Esophagus muscularis mucosa (tissue), 4 donors: ENCODE measurements at regions not wholly inside any gene's neighbourhood (a gene's known extent, or its start where the extent isn't known, plus 50 kb on each side); places are given as distances from the start of the nearest gene placed in this dataset.
A peak's percentile ranks its signal among the peaks of the same experiment; 100 is the strongest.

ENCODE experiments used
- DNase-seq: peaks from one replicate; pipeline ENCODE4 v3.0.0-alpha.2; 2017; ENCODE audit errors: extremely low spot score
- H3K27ac ChIP-seq, 4 donors: fragments of 200-600 bp; sonication (generic); replicated peaks in 1 of 4; 1 replicate in 3 of 4; 2 replicates in 1 of 4; pipeline ENCODE4 v1.5.1; 2016 to 2019; ENCODE audit warnings: mild to moderate bottlenecking in 1 of 4
- H3K27me3 ChIP-seq, 4 donors: fragments of 200-600 bp; sonication (generic); one replicate each; pipeline versions ENCODE4 v1.5.1 to v1.6.0; 2016 to 2019
- H3K36me3 ChIP-seq, 4 donors: fragments of 200-600 bp; sonication (generic); one replicate each; pipeline ENCODE4 v1.5.1; 2016 to 2019
- H3K4me1 ChIP-seq, 4 donors: fragments of 200-600 bp; sonication (generic); one replicate each; pipeline ENCODE4 v1.5.1; 2016 to 2019
- H3K4me3 ChIP-seq, 4 donors: fragments of 200-600 bp; sonication (generic); 1 replicate in 2 of 4; 2 replicates in 2 of 4; pipeline ENCODE4 v1.5.1; 2016 to 2019; ENCODE audit warnings: mild to moderate bottlenecking in 4 of 4, moderate library complexity in 1 of 4
- H3K9me3 ChIP-seq, 4 donors: fragments of 200-600 bp; sonication (generic); 1 replicate in 3 of 4; 2 replicates in 1 of 4; pipeline ENCODE4 v1.5.1; 2016 to 2019
- EP300 ChIP-seq: sonication (generic); formaldehyde crosslinking; IDR thresholded peaks from one replicate; pipeline ENCODE4 v1.6.1; 2017; ENCODE audit warnings: antibody characterized with exemption
- POLR2A ChIP-seq: fragments of 450-650 bp; IDR thresholded peaks from one replicate; pipeline ENCODE4 v1.6.1; 2017; ENCODE audit warnings: antibody characterized with exemption, moderate library complexity, mild to moderate bottlenecking, low read depth
- POLR2AphosphoS5 ChIP-seq, 2 donors: sonication (generic); formaldehyde crosslinking; IDR thresholded peaks; one replicate each; pipeline ENCODE4 v1.6.1; 2017; ENCODE audit warnings: antibody characterized with exemption in 2 of 2
- WGBS: methylation state at CpG from one replicate; pipeline ENCODE4 v1.1.5; 2018; 5-methylcytosine and 5-hydroxymethylcytosine counted together
- intact Hi-C: fragments of 100-400 bp; cut with DNase I; formaldehyde crosslinking; loops from one replicate; pipeline ENCODE4 v1.15.1; 2023
- TF ChIP-seq, protein P1 (sequence below), 3 experiments: fragments of 200-600 bp in 2 of 3; fragments of 450-650 bp in 1 of 3; sonication (generic) in 2 of 3; IDR thresholded peaks; one replicate each; pipeline ENCODE4 v1.5.1; 2017 to 2019; ENCODE audit warnings: antibody characterized with exemption in 3 of 3, mild to moderate bottlenecking in 2 of 3, moderate library complexity in 1 of 3

DNA sequence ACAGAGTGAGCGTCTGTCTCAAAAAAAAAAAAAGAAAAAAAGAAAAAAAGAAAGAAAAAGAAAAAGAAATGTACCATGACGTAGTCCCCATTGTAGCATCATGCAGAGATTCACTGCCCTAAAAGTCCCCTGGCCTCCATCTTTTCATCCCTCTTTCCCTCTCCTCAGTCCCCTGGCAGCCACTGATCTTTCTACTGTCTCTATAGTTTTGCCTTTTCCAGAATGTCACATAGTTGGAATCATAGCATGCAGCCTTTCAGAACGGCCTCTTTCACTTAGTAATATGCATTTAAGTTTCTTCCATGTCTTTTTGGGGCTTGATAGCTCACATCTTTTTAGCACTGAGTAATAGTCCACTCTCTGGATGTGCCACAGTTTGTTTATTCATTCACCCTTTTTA is 60.5 kb upstream of the NCOR2 start:
- no peaks in the 10 kb centered on the region for H3K36me3 ChIP-seq
- 91% methylated on average over 3 of the region's 3 CpGs for WGBS
- intact Hi-C loops = no loop called here
- TF ChIP-seq POLR2AphosphoS5 (IDR thresholded peaks at IDR 0.05) (no peak), POLR2A (no peak), EP300 (no peak)
- TF ChIP-seq, protein P1, sequence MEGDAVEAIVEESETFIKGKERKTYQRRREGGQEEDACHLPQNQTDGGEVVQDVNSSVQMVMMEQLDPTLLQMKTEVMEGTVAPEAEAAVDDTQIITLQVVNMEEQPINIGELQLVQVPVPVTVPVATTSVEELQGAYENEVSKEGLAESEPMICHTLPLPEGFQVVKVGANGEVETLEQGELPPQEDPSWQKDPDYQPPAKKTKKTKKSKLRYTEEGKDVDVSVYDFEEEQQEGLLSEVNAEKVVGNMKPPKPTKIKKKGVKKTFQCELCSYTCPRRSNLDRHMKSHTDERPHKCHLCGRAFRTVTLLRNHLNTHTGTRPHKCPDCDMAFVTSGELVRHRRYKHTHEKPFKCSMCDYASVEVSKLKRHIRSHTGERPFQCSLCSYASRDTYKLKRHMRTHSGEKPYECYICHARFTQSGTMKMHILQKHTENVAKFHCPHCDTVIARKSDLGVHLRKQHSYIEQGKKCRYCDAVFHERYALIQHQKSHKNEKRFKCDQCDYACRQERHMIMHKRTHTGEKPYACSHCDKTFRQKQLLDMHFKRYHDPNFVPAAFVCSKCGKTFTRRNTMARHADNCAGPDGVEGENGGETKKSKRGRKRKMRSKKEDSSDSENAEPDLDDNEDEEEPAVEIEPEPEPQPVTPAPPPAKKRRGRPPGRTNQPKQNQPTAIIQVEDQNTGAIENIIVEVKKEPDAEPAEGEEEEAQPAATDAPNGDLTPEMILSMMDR (IDR thresholded peaks at IDR 0.05) = no peak
- no peak overlapping the region for H3K4me3 ChIP-seq
- peaks cover 0 to 6% (median 0%) of the 10 kb centered on the region in 4 donors for H3K9me3 ChIP-seq
- H3K4me1 ChIP-seq = peaks cover 27 to 37% (median 36%) of the 10 kb centered on the region in 4 donors
- no peaks in the 10 kb centered on the region for H3K27me3 ChIP-seq
- no peak for DNase-seq
- H3K27ac ChIP-seq = no peak overlapping the region

DNA sequence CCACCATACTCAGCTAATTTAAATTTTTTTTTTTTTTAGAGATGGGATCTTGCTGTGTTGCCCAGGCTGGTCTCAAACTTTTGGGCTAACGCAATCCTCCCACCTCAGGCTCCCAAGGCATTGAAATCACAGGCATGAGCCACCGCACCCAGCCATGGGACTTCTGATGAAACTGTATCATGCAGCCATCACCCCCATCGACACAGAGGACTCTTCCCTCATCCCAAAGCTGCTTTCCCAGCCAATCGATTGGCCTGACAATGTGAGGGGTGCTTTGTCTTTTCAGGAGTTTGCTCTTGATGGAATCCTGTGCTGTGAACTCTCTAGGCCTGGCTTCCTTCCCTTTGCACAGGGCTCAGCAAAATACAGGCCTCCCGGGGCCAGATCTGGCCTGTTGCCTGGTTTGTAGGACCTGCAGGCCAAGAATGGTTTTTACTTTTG is 59.6 kb upstream of the NCOR2 start:
- intact Hi-C loops = no loop called here
- TF ChIP-seq EP300 = no peak
- TF ChIP-seq POLR2AphosphoS5 (IDR thresholded peaks at IDR 0.05) = peak; percentile 9 to 29
- TF ChIP-seq POLR2A = no peak
- H3K27ac ChIP-seq = peak overlapping the region; percentile 71 to 84 (median 78)
- peaks cover 37 to 45% (median 39%) of the 10 kb centered on the region in 4 donors for H3K4me1 ChIP-seq
- 46% methylated on average over 5 of the region's 5 CpGs for WGBS
- no peak overlapping the region for H3K4me3 ChIP-seq
- H3K9me3 ChIP-seq = peaks cover 0 to 6% (median 0%) of the 10 kb centered on the region in 4 donors
- H3K27me3 ChIP-seq = no peaks in the 10 kb centered on the region
- H3K36me3 ChIP-seq = no peaks in the 10 kb centered on the region
- DNase-seq = no peak

DNA sequence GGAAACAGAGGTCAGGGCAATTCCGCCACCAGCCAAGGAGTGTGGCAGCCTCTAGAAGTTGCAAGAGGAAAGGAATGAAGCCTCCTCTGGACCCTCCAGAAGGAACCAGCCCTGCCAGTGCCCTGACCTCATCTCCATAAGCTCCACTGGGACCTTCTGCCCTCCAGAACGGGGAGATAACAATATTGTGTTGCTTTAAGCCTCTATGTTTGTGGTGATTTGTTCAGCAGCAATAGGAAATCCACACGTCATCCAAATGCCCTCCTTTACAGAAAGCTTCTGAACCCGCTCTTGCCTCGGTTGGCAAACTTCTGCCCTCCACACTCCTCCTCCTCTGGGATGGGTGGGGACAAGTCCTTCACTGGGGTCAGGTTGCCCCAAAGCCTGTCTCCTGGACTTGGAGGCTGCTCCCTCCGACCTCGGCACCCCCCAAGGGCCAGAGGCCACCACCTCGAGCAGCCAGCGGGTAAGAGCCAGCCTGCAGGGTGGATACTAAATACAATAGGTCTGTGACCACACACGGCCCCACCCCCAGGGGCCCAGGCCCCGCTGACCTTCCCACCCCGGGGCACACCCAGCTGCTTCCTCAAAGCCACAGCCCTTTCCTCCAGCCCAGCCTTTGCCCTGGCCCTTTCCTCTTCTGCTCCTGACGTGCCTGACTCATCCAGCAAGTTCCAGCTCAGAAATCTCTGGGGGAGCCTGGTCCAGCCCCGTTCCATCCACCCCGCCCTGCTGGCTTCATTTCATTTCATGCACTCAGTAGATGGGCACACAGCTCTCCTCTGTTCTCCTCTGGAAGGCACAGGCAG is 58.7 kb upstream of the NCOR2 start:
- WGBS = 50% methylated on average over 14 of the region's 15 CpGs
- Histone ChIP-seq H3K4me3 (peak overlapping the region in 1 of 4 donors; percentile 9), H3K27me3 (no peaks in the 10 kb centered on the region), H3K36me3 (no peaks in the 10 kb centered on the region), H3K4me1 (peaks cover 43 to 54% (median 48%) of the 10 kb centered on the region in 4 donors), H3K27ac (peak overlapping the region; percentile 71 to 84 (median 78)), H3K9me3 (peaks cover 0 to 6% (median 0%) of the 10 kb centered on the region in 4 donors)
- TF ChIP-seq POLR2AphosphoS5 (IDR thresholded peaks at IDR 0.05) = peak; percentile 67 to 70
- TF ChIP-seq, protein P1 (IDR thresholded peaks at IDR 0.05) = no peak
- DNase-seq = peak; percentile 95
- intact Hi-C loops = no loop called here

DNA sequence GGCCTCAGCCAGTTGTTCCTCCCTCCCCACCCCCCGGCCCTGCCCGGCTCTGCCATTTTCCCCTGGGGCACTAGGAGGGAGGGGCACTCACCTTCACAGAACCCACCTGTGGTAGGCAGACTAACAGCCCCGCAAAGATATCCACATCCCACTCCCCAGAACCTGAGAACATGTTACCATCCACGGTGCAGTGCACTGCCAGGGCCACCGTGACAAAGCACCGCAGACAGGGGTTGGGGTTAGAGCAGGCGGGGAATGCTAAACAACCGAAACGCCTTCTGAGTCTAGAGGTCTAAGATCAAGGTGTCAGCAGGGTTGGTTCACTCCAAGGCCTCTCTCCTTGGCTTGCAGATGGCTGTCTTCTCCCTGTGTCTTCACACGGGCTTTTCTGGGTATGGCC is 57.4 kb upstream of the NCOR2 start:
- Histone ChIP-seq H3K27me3 (peaks cover 0 to 6% (median 0%) of the 10 kb centered on the region in 4 donors), H3K4me3 (no peak overlapping the region), H3K9me3 (peaks cover 0 to 6% (median 0%) of the 10 kb centered on the region in 4 donors), H3K27ac (peak overlapping the region in 1 of 4 donors; percentile 84), H3K36me3 (no peaks in the 10 kb centered on the region), H3K4me1 (peaks cover 43 to 64% (median 60%) of the 10 kb centered on the region in 4 donors)
- WGBS = 92% methylated on average over 7 of the region's 10 CpGs
- intact Hi-C loops = no loop called here
- no peak for DNase-seq
- TF ChIP-seq POLR2A (no peak), EP300 (no peak)

DNA sequence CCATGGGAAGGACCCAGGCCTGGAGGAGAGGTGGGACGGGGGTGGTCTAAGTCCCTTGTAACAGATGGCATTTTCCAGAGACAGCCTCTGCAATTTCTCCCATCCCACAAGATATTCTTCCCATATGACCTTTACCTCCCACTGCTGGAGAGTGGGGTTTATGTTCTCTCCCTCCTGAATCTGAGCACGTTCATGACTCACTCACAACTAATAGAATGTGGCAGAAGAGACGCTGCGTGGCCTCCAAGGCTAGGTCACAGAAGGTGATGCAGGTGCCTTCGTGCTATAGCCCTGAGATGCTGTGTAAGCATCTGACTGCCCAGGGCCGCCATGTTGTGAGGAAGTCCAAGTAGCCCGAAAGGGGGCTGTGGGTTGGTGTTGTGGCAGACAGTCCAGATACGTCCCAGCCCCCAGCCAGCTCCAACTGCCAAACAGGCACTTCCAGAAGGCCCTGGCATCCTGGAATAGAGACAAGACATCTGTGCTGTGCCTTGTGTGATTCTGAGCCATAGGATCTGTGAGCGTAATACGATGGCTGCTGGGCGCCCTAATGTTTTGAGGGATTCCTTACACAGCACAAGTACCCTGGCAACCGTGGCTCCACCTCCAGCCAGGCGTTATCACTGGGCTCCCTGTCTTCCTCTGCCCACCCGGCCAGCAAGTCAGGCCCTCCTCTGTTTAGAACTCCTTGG is 56.1 kb upstream of the NCOR2 start:
- Histone ChIP-seq H3K27ac (no peak overlapping the region), H3K4me3 (no peak overlapping the region), H3K27me3 (peaks cover 0 to 6% (median 0%) of the 10 kb centered on the region in 4 donors), H3K9me3 (peaks cover 0 to 6% (median 0%) of the 10 kb centered on the region in 4 donors), H3K4me1 (peaks cover 43 to 62% (median 60%) of the 10 kb centered on the region in 4 donors), H3K36me3 (no peaks in the 10 kb centered on the region)
- DNase-seq = no peak
- intact Hi-C loops = no loop called here
- TF ChIP-seq EP300 = no peak
- WGBS = 96% methylated on average over 10 of the region's 14 CpGs

DNA sequence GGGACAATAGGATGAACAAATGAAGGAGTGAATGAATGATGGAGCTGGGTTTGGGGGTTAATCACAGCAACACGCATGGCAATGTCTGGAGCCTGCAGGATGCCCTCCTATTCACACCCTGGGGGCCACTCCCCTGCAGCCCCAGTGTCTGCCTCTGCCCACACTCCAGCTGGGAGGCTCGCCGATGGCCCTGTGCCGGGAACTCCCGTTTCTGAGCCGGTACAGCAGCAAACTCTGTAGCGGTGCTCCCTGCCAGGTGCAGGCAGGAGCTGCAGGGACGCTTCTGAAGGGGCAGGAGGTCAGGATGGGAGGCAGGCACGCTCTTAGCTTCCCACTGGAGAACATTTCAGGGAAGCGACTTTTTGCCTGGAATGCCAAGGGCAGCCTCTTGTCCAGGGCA is 55.4 kb upstream of the NCOR2 start:
- no peak overlapping the region for H3K4me3 ChIP-seq
- H3K4me1 ChIP-seq = peaks cover 40 to 62% (median 60%) of the 10 kb centered on the region in 4 donors
- TF ChIP-seq POLR2AphosphoS5 (IDR thresholded peaks at IDR 0.05) = no peak
- no peak for TF ChIP-seq EP300
- TF ChIP-seq, protein P1 (IDR thresholded peaks at IDR 0.05) = no peak
- no peak for TF ChIP-seq POLR2A
- peaks cover 0 to 6% (median 0%) of the 10 kb centered on the region in 4 donors for H3K9me3 ChIP-seq
- intact Hi-C loops = no loop called here
- H3K36me3 ChIP-seq = no peaks in the 10 kb centered on the region
- WGBS = 94% methylated on average over 9 of the region's 10 CpGs
- no peak overlapping the region for H3K27ac ChIP-seq
- DNase-seq = no peak
- peaks cover 0 to 6% (median 0%) of the 10 kb centered on the region in 4 donors for H3K27me3 ChIP-seq
